Left renal cortex interstitium (tissue), 4 donors: ENCODE measurements at regions not wholly inside any gene's neighbourhood (a gene's known extent, or its start where the extent isn't known, plus 50 kb on each side); places are given as distances from the start of the nearest gene placed in this dataset.
"Not testable (repeated sequence)": the region's sequence is repeated elsewhere in the genome, so short reads cannot be mapped to it uniquely, and the experiment has no call there.

ENCODE experiments used
- DNase-seq, 4 donors: peaks; one replicate each; pipeline ENCODE4 v3.0.0-alpha.2; 2013; ENCODE audit warnings: low read depth in 4 of 4, low spot score in 2 of 4, missing footprints in 1 of 4

GRCh38 chr6:121853686-121854085 lies 418.2 kb downstream of the GJA1 start:
- DNase-seq, result no peak

DNA sequence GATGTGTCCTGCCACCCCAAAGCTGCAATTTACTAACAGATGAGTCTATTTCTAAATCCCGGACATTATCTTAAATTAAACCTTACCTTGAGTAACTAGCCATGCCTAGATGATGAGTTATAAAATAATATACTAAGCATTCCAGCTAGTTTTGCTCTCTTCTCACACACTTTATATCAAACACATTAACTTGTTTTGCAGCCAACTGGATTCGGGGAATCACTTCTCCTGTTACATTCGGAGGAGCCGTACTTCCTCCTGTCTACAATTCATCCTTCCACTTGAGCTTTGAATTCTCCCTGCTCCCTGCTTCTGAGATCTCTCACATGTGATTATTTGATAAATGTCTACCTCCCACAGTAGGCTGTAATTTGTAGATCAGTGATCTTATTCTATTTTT lies 420.1 kb downstream of the GJA1 start:
- no peak for DNase-seq

GRCh38 chr6:121856296-121856695 lies 420.9 kb downstream of the GJA1 start:
- DNase-seq, result no peak

- DNase-seq, result no peak
Observed at GRCh38 chr6:121857551-121857950, 422.1 kb downstream of the GJA1 start.

- DNase-seq, result no peak
Observed at GRCh38 chr6:121858310-121858709, 422.9 kb downstream of the GJA1 start.

DNA sequence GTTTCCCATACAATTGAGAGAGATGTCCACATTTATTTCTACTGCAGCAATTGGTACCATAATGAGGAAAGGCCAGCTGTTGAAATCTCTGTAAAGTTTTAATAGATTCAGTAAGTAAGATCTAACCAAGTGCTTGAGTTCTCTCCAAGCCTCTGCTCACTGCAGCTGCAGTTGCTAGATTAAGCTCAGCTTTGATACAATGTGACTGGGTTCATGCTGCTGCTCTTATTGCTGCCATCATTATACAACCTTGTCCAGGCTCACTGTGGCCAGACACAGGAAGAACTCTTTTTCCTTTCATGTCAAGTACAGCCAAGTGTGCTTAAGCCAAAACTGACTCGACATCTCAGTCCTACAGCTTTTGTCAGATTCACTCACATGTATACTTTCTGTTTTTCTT lies 423.5 kb downstream of the GJA1 start:
- DNase-seq, result no peak

GRCh38 chr6:121865811-121866210 lies 430.4 kb downstream of the GJA1 start:
- no peak for DNase-seq

GRCh38 chr6:121867095-121867494 lies 431.6 kb downstream of the GJA1 start:
- DNase-seq, result no peak

- DNase-seq, result no peak
Observed at GRCh38 chr6:121868206-121868605, 432.8 kb downstream of the GJA1 start.

DNA sequence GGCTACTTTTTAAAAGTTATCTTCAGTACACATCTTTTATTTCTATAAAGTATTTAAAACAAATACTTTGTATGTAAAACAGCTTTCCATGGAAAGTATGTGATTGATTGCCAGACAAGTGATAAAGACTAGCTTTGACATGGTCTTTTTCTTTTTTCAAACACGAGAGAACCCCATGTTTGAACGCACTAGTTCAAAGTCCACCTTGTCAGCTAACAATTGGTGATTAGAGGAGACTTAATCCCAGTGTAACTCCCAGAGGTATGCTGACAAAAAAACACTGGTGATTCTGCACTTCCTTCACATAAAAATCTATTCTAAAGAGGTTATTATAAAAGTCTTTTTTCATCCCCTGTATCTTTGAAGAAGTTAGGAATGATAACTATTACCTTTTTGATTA lies 438.1 kb downstream of the GJA1 start:
- DNase-seq, result no peak

GRCh38 chr6:121876721-121877120 lies 441.3 kb downstream of the GJA1 start:
- DNase-seq, result no peak

DNA sequence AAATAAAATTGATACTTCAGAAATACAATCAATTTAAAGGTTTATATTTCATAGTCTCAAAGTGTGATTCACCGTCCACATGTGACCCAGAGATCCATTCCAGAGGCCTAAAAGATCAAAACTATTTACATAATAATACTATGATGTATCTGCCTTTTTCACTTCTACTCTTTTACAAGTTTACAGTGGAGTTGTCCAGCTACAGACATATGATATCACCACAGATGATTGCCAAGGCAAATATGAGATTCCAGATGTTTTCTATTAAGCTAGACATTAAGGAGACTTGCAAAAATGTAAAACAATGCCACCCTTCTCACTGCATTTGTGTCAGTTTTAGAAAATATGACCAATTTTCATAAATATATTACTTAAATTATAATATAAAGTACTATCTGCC lies 443.7 kb downstream of the GJA1 start:
- no peak for DNase-seq

DNA sequence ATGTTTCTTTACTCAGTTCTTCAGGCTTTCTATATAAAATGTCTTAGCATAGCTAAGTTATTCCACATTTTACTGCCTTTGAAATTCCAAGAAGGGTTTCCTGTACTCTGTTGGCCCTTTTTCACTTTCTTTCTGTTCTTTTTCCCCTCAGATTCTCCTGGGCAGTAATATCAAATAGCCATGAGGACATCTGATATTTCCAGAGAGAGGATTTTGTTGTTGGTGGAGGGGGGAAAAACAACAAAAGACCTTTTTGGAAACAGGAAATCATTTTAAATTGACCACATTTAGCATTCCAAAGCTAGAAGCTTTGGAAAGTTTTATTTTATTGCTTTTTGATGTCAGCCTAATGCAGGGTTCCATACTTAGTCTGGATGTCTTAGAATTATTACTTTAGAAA lies 445.4 kb downstream of the GJA1 start:
- DNase-seq, result no peak

DNA sequence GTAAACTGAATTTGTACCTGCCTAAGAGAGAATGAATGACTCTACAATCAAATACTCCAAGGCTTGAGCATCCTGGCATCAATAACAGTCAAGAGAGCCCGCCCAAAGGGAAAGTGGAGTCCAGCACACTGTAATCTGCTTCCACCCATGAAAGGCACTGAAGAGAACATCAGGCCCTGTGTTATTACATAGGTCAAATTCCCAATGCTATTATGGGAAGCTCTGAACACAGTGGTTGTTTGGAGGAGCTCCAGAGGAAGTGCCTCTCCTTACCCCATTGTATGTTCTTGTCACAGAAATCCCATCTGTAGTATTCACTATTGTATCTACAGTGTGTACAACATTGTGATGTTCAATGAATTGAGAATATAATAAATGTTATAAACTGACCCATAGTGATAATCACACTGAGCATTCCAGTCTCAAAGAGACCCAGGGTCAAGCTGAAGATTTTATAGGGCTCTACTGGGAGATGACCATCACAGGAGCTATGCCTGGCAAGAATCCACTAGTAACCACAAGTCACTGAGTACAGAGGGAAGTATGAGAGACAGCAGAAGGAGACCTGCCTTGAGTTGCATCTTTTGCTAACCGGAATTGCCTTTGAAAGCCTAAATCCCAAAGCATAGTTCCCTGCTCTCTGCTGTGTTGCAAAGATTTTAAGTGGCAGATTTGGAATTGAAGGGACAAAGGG lies 446.7 kb downstream of the GJA1 start:
- DNase-seq, result no peak

- DNase-seq, result no peak
Observed at GRCh38 chr6:121884091-121884490, 448.6 kb downstream of the GJA1 start.

- no peak for DNase-seq
Observed at GRCh38 chr6:121884620-121885019, 449.2 kb downstream of the GJA1 start.

DNA sequence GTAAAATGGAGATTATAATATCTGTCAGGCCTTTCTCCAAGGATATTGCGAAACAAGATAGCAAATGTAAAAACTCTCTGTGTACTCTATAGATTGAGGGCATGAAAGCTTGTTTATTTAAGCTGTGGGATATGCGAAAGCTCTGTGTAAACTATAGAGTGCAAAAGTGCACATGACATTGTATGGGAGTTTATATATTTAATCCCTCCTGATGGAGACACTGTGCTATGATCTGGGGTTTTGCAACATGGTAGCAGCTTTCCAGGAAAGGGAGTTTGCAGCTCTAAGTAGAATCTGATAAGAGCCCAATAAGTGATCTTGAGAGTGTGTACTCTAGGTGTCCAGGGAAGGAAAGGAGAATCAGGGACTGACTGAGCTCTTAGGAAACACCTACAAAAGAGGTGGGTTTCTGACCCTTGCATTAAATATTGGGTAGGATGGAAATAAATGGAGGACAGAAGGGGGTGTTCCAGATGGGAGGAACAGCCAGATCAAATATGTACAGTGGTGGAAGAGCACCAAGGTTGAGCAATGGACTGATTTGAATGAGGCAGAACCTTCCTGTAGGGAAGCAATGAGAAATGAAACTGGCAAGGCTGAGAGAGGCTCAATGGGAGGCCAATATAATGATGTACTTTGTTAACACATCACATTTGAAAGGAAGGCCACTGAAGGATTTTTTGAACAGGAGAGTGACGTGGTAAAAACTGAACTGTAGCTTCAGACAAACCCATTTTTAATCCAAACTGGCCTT lies 450.1 kb downstream of the GJA1 start:
- no peak for DNase-seq

GRCh38 chr6:121886223-121886830 lies 450.9 kb downstream of the GJA1 start:
- DNase-seq, result no peak

GRCh38 chr6:121887724-121888123 lies 452.3 kb downstream of the GJA1 start:
- DNase-seq, result no peak

GRCh38 chr6:121890307-121890910 lies 455.0 kb downstream of the GJA1 start:
- no peak for DNase-seq

GRCh38 chr6:121895731-121896130 lies 460.3 kb downstream of the GJA1 start:
- DNase-seq, result not testable (repeated sequence)

- DNase-seq, result no peak
Observed at GRCh38 chr6:121896363-121896762, 460.9 kb downstream of the GJA1 start.
